Fibroblast of pulmonary artery (primary cell): ENCODE measurements at regions not wholly inside any gene's neighbourhood (a gene's known extent, or its start where the extent isn't known, plus 50 kb on each side); places are given as distances from the start of the nearest gene placed in this dataset.

Experiments
- DNase-seq: peaks from one replicate; pipeline ENCODE4 v3.0.0-alpha.2; 2010; ENCODE audit warnings: low read depth
- H3K4me3 ChIP-seq: replicated peaks from 2 replicates; pipeline ENCODE4 v1.5.1; 2011; ENCODE audit warnings: low read depth, mild to moderate bottlenecking, control low read depth, low read length, moderate library complexity
- CTCF ChIP-seq: IDR thresholded peaks from 2 replicates; pipeline ENCODE4 v1.5.1; 2011; ENCODE audit warnings: mild to moderate bottlenecking, control low read depth, low read length, inconsistent platforms; ENCODE audit errors: missing control alignments

DNA sequence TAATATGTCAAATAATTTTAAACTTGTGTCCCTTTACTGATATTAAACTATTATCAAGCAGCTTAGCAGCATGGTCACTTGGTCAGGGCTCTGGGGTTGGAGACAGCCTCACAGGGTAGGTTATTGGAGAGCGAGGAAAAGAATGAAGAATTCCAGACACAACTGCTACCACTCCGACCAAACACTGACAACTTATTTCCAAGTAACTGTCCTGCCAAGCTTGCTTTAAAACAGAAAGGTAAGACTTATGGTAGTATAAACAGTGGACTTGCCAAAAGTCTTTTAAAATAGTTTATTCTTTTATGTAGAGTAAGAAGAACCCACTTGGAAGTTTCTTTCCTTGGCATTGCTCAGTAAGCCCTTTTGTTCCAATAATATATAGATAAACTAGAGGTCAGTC lies 364.1 kb downstream of the DEPDC1B start:
- DNase-seq: no peak
- TF ChIP-seq CTCF: no peak
- no peak overlapping the region for H3K4me3 ChIP-seq

DNA sequence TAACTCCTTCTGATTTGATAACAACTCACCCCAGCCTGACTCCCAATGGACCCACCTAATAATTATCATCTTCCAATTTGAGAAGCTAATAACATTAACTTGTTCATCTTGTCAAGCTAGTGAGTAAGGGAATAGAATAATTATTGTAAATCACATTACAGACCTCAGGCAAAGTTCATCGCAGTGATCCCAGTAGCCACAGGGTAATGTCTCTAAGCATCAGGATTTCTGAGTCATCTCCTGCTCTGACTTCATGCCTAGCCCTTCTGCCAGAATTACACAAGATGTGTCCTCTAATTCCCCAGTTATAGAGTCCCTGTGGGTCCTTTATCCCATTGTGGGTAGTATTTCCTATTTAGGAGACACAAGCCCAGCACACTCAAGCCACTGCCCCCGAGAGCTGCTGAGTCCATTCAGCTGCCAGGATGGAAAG lies 365.7 kb downstream of the DEPDC1B start:
- no peak for TF ChIP-seq CTCF
- no peak overlapping the region for H3K4me3 ChIP-seq
- DNase-seq: peak; percentile 75

GRCh38 chr5:60333005-60333571 lies 366.9 kb downstream of the DEPDC1B start:
- H3K4me3 ChIP-seq: no peak overlapping the region
- no peak for TF ChIP-seq CTCF
- DNase-seq: no peak

DNA sequence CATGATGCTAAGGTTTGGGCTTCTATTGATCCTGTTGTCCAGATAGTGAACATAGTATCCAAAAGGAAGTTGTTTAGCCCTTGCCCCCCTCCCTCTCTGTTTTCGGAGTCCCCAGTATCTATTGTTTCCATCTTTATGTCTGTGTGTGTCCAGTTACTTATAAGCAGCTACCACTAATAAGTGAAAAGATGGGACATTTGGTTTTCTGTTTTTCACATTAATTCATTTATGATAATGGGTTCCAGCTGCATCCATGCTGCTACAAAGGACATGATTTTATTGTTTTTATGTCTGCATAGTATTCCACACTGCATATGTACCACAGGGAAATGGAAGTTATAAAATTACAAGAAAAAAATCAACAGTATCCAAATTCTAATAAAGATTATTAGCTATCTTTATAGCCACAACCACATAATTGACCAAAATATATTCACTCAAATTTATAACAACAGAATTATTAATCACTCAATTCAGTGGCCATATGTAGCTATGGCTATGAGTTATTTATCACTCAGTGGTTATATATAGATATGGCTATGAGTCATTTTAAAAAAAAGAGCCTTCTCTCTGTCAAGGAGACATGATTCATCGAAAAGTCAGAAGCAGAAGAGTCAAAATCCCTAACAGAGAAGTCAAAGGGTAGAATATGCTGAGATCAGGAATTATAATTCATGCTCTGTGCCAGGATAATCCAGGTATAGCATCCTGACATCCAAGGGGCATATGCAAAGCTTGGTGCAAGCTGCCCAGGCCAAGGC lies 367.5 kb downstream of the DEPDC1B start:
- peak; percentile 14 for DNase-seq
- no peak for TF ChIP-seq CTCF

DNA sequence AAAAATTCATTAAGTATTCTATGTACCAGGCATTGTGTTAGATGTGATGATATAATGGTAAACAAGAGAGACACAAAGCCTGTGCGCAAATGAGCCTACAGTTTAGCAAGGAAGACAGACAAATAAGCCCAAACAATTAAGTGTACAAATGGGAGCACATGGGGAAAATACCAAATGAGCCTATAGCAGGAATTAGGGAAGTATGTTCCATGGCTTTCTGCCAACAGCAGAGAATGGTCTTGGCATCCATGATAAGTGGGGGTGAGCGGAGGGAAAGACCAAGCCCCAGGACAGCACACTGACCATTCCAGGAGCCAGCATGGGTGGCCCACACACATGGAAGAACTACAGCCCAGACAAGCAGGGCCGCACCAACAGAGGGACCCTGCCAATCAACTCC lies 369.7 kb downstream of the DEPDC1B start:
- DNase-seq: no peak
- TF ChIP-seq CTCF: no peak
- H3K4me3 ChIP-seq: no peak overlapping the region

More for the DNA sequence above, 367.5 kb downstream of the DEPDC1B start:
- H3K4me3 ChIP-seq: no peak overlapping the region

DNA sequence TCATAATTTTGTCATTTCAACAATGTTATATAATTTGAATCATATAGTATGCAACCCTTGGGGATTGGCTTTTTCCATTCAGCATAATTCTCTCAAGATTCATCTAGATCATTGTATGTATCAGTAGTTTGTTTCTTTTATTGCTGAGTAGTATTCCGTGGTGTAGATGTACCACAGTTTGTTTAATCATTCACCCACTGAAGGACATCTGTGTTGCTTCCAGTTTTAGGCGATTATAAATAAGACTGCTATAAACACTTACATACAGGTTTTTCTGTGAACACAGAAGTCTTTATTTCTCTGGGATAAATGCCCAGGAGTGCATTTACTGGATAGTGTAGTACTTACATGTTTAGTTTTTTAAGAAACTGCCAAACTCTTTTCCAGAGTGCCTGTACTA lies 374.1 kb downstream of the DEPDC1B start:
- no peak overlapping the region for H3K4me3 ChIP-seq
- TF ChIP-seq CTCF: no peak
- DNase-seq: no peak

DNA sequence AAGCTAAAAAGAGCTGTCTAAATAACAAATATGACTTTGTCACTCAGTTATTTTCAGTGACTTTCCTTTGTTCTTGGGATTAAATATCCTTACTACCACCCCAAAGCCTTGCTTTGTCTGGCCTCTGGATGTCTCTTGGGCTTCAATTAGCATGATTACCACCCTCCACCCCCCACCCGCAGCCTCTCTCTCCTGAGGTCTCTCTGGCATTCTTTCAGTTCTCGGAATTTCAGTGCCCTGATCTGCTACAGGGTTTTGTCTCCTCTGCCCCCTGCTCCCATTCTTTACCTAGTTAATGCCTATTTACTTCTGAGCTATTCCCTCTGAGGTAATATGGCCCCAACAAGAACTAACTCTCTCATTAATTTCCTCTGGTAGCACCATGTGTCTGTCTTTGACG lies 376.4 kb downstream of the DEPDC1B start:
- TF ChIP-seq CTCF: no peak
- no peak overlapping the region for H3K4me3 ChIP-seq
- no peak for DNase-seq
